ENCODE measurements at regions not wholly inside any gene's neighbourhood (a gene's known extent, or its start where the extent isn't known, plus 50 kb on each side); places are given as distances from the start of the nearest gene placed in this dataset.

GRCh38 chr2:56502616-56503015 lies 318.8 kb downstream of the CCDC85A start:
- TF ChIP-seq, protein P1, sequence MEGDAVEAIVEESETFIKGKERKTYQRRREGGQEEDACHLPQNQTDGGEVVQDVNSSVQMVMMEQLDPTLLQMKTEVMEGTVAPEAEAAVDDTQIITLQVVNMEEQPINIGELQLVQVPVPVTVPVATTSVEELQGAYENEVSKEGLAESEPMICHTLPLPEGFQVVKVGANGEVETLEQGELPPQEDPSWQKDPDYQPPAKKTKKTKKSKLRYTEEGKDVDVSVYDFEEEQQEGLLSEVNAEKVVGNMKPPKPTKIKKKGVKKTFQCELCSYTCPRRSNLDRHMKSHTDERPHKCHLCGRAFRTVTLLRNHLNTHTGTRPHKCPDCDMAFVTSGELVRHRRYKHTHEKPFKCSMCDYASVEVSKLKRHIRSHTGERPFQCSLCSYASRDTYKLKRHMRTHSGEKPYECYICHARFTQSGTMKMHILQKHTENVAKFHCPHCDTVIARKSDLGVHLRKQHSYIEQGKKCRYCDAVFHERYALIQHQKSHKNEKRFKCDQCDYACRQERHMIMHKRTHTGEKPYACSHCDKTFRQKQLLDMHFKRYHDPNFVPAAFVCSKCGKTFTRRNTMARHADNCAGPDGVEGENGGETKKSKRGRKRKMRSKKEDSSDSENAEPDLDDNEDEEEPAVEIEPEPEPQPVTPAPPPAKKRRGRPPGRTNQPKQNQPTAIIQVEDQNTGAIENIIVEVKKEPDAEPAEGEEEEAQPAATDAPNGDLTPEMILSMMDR (IDR thresholded peaks at IDR 0.05) = no peak
- no peak for TF ChIP-seq POLR2A (IDR thresholded peaks at IDR 0.05)
- no peak overlapping the region for H3K4me3 ChIP-seq
- no peak for DNase-seq
- no peaks in the 10 kb centered on the region for H3K9me3 ChIP-seq (replicated peaks in 1 of 3)
- H3K36me3 ChIP-seq (replicated peaks in 1 of 2) = no peaks in the 10 kb centered on the region
- no peaks in the 10 kb centered on the region for H3K4me1 ChIP-seq (replicated peaks in 1 of 2)
- 90 to 97% (median 93%) methylated on average over 2 of the region's 2 CpGs for WGBS, 4 donors
- H3K27ac ChIP-seq = no peak overlapping the region
- intact Hi-C loops (cut with DNase I) = no loop called here
- H3K27me3 ChIP-seq = no peaks in the 10 kb centered on the region

GRCh38 chr2:56505885-56506284 lies 322.1 kb downstream of the CCDC85A start:
- intact Hi-C loops (cut with DNase I) = no loop called here
- 70 to 83% (median 77%) methylated on average over 3 of the region's 3 CpGs for WGBS, 4 donors

DNA sequence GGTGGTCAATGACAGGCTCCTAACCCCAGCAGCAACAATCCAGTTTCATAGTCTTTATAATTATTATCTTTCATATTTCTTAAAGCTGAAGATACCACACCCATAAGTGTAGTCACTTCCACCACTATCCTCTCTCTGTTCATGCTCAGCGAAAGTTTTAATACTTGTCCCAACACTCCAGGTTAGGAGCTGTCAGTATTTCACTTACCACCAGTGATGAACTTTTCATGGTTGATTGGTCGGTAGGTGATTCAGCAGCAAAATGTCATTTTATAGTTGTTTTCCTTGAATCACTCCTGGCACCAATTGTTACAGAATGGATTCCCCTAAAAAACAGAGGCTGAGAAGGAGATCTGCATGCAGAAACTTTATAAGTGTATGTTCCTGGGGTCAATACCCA lies 324.9 kb downstream of the CCDC85A start:
- H3K27me3 ChIP-seq = no peaks in the 10 kb centered on the region
- H3K27ac ChIP-seq = no peak overlapping the region
- no peak for DNase-seq
- no peaks in the 10 kb centered on the region for H3K9me3 ChIP-seq (replicated peaks in 1 of 3)
- H3K4me3 ChIP-seq = no peak overlapping the region
- H3K4me1 ChIP-seq (replicated peaks in 1 of 2) = no peaks in the 10 kb centered on the region
- H3K36me3 ChIP-seq (replicated peaks in 1 of 2) = no peaks in the 10 kb centered on the region
- WGBS, 4 donors = 80 to 85% (median 83%) methylated on average over 2 of the region's 2 CpGs
- intact Hi-C loops (cut with DNase I) = no loop called here
- TF ChIP-seq, protein P1 (IDR thresholded peaks at IDR 0.05) = no peak
- TF ChIP-seq POLR2A (IDR thresholded peaks at IDR 0.05) = no peak

More at GRCh38 chr2:56505885-56506284, 322.1 kb downstream of the CCDC85A start:
- Histone ChIP-seq H3K4me1 (replicated peaks in 1 of 2) (no peaks in the 10 kb centered on the region), H3K36me3 (replicated peaks in 1 of 2) (no peaks in the 10 kb centered on the region), H3K27me3 (no peaks in the 10 kb centered on the region), H3K9me3 (replicated peaks in 1 of 3) (no peaks in the 10 kb centered on the region), H3K4me3 (no peak overlapping the region), H3K27ac (no peak overlapping the region)
- TF ChIP-seq, protein P1 (IDR thresholded peaks at IDR 0.05) = no peak
- TF ChIP-seq POLR2A (IDR thresholded peaks at IDR 0.05) = no peak
- no peak for DNase-seq

DNA sequence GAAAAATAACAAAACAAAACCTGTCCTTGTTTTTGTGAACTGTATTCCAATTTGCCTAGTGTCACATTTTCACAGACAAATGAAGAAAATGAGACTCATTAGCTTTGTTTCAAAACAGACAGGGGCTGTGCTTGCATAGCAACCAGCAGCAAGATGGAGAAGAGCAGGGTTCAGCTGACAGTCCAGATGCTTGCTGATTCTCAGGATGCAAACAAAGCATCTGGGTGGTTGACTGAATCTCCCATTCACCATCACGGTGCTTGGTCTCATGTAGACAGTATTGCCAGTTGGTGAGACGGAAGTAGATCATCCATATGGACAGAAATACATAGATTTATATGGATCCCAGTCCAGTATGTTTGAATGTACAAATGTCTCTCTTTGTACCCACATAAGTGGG lies 326.8 kb downstream of the CCDC85A start:
- intact Hi-C loops (cut with DNase I) = no loop called here
- no peak for DNase-seq
- no peaks in the 10 kb centered on the region for H3K27me3 ChIP-seq
- no peak overlapping the region for H3K27ac ChIP-seq
- H3K4me1 ChIP-seq (replicated peaks in 1 of 2) = no peaks in the 10 kb centered on the region
- no peaks in the 10 kb centered on the region for H3K9me3 ChIP-seq (replicated peaks in 1 of 3)
- H3K36me3 ChIP-seq (replicated peaks in 1 of 2) = no peaks in the 10 kb centered on the region
- TF ChIP-seq, protein P1 (IDR thresholded peaks at IDR 0.05) = no peak
- no peak for TF ChIP-seq POLR2A (IDR thresholded peaks at IDR 0.05)
- WGBS, 4 donors = 24 to 70% (median 65%) methylated on average over 2 of the region's 2 CpGs
- no peak overlapping the region for H3K4me3 ChIP-seq
